ENCODE measurements at regions not wholly inside any gene's neighbourhood (a gene's known extent, or its start where the extent isn't known, plus 50 kb on each side); places are given as distances from the start of the nearest gene placed in this dataset.

DNA sequence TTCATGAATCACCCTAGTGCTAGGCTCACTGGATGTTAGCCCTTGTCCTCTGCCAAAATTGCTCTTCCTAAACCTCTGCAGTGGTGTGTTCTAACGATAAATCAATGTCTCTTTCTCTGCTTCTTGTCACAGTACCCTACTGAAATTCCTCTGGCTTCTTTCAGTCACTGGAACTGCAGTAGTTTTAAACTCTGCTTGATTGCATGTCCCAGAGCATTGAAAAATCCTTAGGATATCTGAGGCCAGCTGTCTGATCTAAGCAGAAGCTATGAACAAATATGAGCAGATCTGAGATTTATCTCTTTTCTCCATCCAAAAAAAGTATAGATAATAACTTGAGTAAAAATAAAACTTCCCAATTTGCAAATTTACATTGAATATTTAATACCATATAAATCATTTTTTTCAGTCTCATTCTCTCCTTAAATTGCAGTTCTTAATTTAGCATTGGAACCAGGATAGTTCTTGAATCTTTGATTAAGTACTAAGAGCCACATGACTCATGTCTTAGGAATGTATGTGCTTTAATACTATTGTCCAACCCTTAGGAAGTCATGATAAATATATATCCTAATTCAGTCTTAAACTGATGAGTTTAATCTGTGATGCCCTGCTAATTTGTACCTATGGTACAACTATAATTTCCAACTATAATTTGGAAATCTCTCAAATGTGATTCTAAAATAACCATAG is 169.7 kb downstream of the PDHA2 start:
- TF ChIP-seq, protein P1, sequence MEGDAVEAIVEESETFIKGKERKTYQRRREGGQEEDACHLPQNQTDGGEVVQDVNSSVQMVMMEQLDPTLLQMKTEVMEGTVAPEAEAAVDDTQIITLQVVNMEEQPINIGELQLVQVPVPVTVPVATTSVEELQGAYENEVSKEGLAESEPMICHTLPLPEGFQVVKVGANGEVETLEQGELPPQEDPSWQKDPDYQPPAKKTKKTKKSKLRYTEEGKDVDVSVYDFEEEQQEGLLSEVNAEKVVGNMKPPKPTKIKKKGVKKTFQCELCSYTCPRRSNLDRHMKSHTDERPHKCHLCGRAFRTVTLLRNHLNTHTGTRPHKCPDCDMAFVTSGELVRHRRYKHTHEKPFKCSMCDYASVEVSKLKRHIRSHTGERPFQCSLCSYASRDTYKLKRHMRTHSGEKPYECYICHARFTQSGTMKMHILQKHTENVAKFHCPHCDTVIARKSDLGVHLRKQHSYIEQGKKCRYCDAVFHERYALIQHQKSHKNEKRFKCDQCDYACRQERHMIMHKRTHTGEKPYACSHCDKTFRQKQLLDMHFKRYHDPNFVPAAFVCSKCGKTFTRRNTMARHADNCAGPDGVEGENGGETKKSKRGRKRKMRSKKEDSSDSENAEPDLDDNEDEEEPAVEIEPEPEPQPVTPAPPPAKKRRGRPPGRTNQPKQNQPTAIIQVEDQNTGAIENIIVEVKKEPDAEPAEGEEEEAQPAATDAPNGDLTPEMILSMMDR (IDR thresholded peaks at IDR 0.05), result no peak
- TF ChIP-seq, protein P2, sequence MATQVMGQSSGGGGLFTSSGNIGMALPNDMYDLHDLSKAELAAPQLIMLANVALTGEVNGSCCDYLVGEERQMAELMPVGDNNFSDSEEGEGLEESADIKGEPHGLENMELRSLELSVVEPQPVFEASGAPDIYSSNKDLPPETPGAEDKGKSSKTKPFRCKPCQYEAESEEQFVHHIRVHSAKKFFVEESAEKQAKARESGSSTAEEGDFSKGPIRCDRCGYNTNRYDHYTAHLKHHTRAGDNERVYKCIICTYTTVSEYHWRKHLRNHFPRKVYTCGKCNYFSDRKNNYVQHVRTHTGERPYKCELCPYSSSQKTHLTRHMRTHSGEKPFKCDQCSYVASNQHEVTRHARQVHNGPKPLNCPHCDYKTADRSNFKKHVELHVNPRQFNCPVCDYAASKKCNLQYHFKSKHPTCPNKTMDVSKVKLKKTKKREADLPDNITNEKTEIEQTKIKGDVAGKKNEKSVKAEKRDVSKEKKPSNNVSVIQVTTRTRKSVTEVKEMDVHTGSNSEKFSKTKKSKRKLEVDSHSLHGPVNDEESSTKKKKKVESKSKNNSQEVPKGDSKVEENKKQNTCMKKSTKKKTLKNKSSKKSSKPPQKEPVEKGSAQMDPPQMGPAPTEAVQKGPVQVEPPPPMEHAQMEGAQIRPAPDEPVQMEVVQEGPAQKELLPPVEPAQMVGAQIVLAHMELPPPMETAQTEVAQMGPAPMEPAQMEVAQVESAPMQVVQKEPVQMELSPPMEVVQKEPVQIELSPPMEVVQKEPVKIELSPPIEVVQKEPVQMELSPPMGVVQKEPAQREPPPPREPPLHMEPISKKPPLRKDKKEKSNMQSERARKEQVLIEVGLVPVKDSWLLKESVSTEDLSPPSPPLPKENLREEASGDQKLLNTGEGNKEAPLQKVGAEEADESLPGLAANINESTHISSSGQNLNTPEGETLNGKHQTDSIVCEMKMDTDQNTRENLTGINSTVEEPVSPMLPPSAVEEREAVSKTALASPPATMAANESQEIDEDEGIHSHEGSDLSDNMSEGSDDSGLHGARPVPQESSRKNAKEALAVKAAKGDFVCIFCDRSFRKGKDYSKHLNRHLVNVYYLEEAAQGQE (IDR thresholded peaks at IDR 0.05; ENCODE audit: insufficient read depth in 1 of 2, low read depth in 2 of 2, low read length in 1 of 2), result no peak
- TF ChIP-seq POLR2AphosphoS5 (IDR thresholded peaks at IDR 0.05; ENCODE audit: low read depth, low read length), result no peak

Data from Panc1 (cell line).